AG20443 (cell line): ENCODE measurements at regions not wholly inside any gene's neighbourhood (a gene's known extent, or its start where the extent isn't known, plus 50 kb on each side); places are given as distances from the start of the nearest gene placed in this dataset.

Experiments
- DNase-seq: peaks from one replicate; pipeline ENCODE4 v3.0.0; 2012; ENCODE audit warnings: low spot score, mixed read lengths

DNA sequence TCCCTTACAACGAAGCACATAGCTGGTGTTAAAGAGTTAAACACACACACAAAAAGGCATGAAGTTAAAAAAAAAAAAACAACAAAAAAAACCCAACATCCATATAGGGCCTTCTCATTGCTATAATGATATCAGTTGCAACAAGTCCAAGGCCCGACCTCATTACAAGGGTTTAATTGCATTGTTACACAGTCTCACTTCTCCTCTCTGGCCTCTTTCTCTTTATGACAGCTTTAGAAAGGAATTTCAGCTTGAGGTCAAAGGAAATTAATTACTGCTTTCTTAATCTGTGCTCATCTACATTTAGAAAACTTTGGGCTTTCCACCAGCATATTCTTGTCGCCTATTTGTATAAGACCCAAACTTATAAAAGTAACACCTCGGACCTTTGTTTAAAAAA lies 342.1 kb downstream of the NR2F2 start:
- no peak for DNase-seq

DNA sequence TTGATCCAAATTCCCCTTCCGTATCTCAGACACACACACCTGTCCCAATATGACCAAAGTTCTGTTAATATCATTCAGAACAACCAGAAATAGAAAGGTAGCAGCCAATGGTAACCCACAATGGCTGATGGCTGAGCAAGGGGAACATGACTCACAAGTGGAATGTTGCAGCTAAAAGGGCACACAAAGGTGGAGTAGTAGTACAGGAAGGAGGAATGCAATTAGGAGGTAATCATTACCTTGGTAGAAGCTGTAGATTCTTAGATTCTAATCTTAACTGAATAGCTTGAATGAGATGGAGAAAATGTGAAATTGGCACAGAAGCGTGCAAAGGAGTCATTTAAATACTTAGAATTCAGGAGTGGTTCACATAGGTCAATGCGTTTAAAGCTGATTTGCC lies 347.9 kb downstream of the NR2F2 start:
- DNase-seq: no peak

DNA sequence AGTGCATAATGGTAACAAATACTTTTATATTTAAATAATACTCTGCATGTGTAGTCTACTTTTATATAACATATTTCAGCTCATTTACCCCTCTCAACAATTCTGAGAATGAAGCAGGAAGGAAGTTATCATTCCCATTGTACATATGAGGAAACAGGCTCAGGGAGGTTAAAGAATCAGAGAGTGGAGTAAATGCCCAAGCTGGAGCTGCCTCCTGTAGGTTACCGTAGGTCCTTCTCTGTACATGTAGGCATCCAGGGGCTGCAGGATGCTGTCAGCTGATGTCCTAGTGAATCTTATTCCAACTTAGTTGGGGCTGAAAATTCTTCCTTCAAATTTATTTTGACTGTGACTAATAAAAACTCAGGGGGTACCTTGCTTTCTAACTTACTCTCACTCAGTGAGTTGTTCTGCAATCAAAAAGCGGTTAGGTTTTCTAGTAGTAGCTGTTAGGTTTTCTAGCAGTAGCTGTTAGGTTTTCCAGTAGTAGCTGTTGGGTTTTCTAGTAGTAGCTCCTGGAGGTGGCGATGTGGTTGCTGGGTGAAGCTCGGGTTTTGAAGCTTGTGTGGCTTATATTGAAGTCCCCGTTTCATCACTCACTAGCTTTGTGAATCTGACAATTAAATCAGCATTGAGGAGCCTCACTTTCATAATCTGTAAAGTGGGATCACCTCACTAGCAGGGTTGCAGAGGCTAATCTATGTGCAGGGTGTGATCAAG lies 357.0 kb downstream of the NR2F2 start:
- no peak for DNase-seq

DNA sequence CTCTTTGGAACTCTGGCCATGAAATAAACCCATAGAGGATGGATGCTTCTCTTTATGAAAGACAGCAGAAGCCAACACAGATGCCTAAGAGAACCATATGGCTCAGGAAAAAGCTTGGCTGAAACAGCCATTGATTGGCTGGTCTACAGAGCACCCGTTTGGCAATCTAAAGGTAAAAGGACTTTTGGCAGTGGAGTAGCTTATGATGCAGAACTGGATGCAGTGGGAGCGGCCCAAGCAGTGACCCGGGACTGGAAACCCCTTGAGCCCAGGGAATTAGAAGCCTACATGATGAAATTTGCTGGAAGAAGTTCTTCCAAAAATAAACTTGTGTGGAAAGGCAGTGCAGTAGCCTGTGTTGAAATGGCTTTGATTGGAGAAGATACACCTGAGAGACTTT lies 360.2 kb downstream of the NR2F2 start:
- DNase-seq: no peak

DNA sequence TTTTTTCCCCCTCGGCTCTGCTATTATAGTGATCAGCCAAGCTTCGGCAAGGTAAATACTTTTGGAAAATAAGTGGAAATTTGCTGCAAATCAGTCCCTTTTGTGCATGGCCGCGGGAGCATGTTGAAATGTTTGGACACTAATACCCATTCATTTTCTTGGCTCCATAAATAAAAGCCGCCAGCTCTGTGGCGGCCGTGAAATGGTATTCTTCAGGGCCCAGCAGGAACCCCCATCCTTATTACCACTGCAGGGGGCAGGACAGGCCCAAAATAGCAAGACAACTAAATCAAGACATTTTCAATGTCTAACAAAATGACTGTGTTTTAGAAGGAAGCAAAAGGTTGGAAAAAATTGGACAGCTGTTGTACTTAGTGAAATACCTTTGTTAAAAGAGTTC lies 362.3 kb downstream of the NR2F2 start:
- DNase-seq: no peak

DNA sequence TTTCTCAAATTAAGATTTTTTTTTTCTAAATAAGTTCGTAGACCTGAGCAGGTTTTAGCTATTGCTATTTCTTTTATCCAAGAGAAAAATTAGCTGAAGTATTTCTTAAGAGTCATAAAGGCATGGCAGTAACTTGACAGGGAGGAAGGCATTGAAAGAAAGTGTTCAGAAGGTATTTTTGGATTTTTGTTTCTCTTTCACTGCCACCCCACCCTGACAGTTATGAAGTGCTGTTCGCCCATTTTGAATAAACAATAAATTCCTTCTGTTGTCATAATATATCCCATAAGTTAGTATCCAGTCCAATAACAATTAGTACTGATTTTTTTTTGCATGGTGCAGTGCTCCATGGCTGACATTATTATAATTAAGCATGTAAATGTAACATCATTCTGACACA lies 363.0 kb downstream of the NR2F2 start:
- no peak for DNase-seq

DNA sequence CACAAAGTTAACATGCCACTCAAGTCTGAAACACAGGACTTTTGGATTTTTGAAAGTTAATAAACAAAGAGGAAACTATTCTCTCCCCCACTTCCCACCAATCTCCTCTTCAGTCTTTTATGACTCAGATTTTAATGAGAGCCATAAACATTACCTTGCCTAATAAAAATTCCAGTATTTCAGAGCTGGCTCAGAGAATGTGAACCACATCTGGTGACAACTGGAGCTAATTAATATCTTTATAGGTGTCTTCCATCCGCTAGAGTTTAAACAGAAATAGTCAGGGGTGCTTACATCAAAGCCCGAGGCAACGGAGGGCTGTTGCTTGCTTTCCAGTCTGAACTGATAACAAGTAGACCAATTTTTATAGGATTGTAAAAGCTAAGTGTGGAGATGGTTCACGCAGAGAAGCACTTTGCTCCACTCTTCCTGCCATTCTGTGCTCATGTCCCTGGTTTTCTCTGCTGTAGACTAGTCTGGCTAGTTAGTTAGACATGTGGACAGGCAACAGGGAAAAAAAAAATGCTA lies 363.6 kb downstream of the NR2F2 start:
- no peak for DNase-seq

DNA sequence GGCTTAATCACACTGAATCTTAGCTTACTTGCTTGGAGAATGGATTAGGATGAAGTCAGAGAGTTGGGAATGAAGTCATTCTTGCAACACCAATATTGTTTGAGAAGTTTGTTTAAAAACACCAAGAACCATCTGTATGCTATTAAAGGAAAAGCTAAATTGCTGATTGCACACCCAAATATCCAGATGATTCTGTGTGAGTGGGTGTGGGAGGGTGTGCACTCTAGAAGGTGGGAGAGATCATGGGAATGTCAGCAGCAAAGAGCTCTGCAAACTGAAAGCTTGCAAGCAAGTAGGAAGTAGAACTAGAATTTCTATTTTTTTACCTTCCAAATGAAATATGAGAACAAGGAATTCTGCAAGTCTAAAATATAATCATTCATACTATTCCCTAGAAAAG lies 364.9 kb downstream of the NR2F2 start:
- DNase-seq: no peak

DNA sequence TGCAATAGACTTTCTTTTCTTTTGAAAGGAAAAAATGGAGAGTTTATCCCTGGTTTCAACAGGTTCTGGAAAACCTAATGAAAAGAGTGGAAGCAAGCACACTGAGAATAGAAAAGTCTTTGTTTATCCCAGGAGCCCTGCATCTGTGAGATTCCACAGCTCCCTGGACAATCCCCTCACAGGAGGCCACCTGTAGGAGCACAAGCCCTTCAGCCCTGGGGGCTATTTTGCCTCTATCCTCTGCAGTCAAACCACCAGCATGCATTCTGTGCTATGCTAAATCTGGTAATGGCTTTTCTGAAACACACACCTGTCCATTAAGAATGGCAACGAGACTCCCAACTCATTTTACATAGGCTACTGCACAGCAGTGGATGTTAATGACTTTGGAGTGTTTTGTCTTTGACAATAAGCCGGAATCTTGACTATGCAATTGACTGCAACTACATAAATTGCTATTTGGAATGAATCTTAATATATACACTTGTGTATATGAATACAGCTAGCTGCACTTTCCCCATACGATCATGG lies 369.4 kb downstream of the NR2F2 start:
- no peak for DNase-seq

DNA sequence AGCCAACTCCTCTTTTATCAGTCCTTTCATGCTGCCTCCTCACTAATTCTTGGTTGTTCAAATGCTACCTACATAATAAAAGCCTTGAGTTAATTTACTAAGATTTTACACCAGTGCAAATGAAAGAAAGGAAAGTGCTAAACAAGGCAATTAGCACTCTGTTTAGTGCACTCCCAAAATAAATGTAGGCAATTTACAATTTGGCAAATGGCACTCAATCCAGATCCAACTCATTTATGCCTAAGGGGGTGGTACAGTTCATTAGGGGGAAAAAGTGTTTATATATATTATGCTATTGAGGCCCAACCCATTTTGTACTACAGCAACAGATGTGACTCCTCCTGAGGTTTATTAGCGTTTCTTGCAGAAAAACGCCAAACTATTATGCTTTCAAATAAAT lies 370.1 kb downstream of the NR2F2 start:
- DNase-seq: no peak

DNA sequence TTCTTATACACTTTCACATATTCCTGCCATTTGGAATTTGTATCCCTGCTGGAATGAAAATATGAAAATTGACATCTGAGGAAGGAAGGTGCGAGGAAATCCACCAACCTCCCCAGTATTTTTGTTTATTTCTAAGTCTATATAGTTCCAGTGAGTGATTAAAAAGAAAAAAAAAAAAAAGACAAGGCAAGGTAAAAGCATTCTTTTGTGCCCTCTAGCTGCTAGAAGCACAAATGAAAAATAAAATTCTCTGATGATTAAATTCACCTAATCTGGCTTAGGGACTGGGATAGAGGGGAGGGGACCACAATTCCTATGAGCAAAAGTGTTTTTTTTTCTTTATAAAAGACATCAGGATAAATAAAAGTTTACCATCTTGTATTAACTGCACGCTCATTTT lies 370.9 kb downstream of the NR2F2 start:
- no peak for DNase-seq

DNA sequence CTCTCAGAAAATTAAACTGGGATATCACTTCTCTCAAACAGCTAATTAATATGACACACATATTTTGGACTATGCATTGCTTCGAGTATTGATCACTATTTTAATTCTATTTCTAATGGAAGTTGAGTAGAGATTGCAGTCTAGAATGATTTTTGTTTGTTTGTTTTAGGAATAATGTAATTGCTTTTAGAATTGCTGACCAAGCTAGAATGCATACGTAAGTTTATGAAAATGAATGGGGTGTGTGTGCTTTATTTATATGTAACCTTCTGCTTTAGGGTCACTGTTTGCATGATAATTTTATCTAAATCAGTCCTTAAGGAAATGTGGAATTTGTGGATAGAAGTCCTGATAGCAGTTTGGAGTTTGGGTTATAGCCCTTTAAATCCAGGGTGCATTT lies 371.4 kb downstream of the NR2F2 start:
- DNase-seq: no peak

DNA sequence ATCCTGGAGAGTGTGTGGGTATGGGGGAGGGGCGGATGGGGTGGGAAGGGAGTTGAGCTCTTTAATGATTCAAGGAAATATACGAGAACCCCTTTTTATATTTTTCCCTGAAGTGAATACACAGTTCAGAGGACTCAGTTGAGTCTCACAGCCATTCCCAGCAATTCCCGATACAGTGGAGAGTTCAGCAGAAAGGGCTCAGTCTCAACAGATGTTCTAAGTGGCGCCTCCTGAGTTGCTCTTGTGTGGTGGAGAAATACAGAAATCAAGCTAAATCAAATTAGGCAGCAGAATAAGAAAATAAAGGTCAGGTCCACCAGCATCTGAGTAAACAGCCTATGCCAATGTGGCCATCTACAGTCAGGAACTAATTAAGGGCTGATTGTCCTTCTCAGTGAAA lies 372.1 kb downstream of the NR2F2 start:
- no peak for DNase-seq

DNA sequence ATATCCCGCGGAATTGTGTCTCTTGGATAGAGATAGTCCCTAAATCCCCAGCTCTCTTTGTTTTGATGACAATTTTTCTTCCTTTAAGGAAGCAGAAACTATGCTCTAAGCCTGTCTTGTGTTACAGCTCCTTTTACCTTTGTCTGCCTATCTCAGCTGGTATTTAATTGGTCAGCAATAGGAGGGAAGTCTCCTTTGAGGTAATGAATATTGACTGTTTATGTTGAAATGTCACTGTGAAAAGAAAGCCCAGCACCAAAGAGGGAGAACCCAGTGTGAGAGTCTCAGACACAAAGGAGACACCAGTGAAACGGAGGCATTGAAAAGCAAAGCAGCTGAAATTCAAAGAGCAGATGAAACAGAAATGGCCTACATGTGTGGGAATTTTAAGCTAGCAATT lies 372.6 kb downstream of the NR2F2 start:
- no peak for DNase-seq

DNA sequence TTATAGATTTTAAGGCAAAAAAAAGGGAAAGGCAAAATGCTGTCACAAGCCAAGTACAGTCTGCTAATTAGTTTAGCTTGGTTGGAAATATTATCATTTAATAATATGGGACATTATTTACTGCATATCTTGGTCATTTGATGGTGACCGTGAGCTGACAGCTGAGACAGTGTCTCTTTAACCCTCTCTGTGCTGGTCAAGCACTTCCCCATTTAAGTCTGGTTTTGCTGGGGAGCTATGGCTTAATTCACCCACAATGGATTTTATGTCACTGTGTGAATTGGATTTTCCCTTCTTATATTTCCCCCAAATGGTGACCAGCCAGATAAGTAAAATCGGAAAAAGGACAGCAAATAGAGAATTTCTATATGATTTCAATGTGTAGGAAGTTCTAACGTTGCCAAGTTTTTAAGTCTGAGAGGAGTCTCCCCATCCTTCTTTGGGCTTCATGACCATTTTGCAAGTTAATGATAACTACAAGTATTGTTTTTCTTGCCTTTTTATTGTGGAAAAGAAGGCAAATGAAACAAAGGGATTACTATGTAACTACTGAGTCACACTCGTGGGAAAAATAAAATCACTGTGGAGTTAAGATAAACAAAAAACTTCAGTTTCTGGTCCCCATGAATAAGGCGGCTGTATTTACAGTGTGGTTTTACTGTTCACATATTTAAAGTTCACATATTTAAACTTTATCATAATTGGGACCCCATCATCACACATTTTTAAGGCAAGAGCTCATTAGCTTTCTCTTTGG lies 373.5 kb downstream of the NR2F2 start:
- no peak for DNase-seq

DNA sequence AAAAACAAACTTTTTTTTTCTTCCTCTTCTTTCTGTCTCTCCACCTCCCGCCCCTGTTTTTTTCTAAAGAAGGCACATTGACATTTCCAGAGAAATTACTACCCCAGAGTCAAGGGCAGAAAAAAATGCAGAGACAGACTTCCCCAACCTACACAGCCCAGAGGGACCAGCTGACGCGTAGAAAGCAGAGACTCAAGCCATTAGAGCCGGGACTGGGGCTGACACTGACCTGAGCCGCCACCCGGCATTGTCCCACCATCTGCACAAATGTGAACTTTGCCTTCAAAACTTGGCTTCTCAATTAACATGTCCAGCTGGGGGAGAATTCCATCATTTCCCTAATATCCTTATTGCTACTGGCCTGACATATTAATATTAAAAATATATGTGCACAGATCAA lies 385.6 kb downstream of the NR2F2 start:
- no peak for DNase-seq

DNA sequence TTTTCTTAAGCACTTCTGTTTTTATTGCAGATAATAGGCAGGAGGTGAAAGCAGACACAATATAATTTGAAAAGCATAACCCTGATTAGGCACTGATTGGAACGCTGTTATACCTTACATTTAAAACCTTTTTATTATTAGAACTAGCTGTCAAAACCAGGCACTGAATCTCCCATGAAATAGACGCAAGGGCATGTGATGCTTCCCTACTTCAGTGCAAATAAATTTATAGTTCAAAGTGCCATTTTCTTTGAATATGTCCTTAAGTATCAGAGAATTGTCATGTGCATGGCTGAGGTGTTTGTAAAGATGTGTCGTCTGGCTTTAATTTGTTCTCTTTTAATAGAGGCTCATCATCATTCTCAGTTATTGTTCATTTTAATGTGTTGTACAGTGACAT lies 386.0 kb downstream of the NR2F2 start:
- no peak for DNase-seq

DNA sequence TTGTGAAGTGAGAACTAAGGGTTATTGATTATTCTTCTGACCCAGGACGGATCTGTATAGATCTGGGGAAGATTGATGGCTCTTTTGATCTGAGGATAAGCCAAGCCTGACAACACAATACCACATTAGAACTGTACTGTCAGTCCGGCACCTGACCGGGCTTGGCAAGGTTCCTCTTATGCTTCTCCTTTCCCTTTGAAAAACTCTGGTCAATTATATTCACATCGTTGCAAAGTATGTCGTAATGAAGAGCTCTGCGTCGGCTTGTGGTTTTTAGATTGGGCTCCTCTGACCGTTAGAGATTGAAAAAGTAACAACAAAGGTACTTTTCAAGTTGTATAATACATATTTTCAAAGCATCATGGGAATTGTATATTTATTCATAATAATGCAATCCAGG lies 389.8 kb downstream of the NR2F2 start:
- no peak for DNase-seq

DNA sequence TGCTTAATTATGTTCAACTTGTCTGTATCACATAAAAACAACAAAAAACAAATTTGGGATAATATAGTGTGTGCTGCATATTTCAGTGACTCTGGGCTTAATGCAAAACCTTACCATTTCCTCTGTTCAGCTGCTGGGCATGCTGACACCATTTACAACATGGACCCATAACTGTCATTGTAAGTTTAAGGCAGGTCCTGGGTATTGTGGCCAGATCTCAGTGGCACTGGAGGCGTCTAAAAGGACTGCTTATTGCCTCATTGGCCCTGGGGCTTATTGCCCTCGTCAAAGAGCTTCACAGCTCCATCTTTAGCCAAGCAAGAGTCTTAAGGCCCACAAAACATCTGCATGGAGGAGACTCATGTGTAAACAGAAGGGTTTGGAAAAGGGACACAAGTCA lies 390.2 kb downstream of the NR2F2 start:
- no peak for DNase-seq

DNA sequence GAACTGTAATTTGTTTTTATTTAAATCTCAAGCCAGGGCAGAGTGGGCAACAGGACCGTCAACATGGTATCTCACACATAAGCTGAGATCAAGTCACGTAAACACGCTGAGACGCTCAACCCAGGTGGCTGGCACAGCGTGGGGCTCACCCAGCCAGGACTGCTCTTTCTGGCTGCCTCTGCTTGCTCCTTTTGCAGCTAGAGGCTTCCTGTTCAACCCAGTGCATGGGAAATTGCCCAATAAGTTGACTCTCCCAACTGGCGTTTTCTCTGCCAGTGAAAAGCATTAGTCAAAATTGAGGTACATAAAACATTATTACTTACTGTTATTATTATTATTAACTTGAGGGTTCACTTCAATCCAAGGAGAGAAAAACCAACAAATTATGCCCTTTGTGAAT lies 398.1 kb downstream of the NR2F2 start:
- DNase-seq: no peak

DNA sequence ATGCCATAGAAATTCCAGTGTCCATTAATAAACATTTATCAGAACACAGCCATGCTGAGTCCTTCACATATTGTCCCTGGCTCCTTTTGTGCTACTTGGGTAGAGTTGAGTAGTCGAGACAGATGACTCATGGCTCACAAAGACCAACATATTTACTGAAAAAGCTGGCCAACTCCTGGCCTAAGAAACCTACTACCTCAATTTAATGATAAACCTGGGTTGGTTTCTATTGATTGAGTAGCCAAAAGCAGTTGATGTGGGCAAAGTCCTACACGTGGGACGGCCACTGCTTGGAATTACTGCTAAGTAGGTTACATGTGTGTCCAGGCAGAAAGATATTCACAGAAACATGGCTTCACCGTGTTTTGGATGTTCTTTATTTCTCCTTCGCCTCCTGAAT lies 402.2 kb downstream of the NR2F2 start:
- no peak for DNase-seq

DNA sequence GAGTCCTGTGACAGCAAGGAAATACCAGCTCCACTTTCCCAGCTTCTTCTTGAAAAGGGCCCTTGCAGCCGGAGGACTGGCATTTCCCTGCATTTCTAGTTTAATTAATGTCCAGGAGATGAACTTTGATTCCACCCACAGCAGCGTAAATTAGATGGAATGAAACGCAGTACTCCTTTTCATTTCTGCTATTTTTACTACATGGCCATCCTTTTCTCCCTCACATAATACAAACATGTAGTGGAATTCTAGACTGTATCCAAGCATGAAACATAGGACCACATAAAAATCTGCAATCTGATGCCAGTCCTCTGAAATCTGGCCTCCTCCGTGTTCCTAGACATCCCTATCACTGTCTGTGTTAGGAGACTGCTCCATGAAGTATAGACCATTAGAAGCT lies 403.2 kb downstream of the NR2F2 start:
- DNase-seq: no peak

DNA sequence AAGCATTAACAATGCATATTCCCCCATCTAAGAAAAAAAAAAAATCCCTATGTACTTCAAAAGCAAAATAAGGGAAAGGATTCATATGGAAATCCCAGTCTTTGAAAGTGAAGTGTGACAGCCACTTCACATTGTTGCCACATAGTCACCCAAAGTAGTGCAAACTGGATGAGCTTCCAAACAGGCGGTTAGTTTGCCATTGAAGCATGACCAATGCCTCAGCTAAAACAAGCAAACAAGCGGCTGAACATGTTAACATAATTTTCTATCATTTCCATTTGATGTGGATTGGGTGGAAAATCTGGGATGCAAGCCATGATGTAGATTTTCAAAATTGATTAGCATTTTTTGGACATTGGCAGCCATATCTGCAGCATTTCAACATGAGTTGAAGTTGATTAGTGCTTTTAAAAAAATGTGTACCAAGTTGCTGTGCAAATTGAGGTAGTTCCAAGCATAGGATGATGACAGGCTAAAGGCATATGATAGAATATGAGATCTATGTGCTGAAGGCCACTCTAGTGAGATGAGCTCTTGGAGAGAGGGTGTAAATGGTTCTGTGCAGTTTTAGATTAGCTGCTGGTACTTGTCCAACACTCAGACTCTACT lies 405.2 kb downstream of the NR2F2 start:
- no peak for DNase-seq
